GM10266 (cell line): ENCODE measurements at regions not wholly inside any gene's neighbourhood (a gene's known extent, or its start where the extent isn't known, plus 50 kb on each side); places are given as distances from the start of the nearest gene placed in this dataset.

Experiments used
- DNase-seq: peaks from one replicate; pipeline ENCODE4 v3.0.0; 2012; ENCODE audit errors: extremely low spot score
- TF ChIP-seq, protein P1 (sequence below): IDR thresholded peaks from 2 replicates; pipeline ENCODE4 v1.5.1; 2012; ENCODE audit warnings: mild to moderate bottlenecking, low read depth; ENCODE audit not compliant: control insufficient read depth, insufficient read depth; ENCODE audit errors: missing control alignments

DNA sequence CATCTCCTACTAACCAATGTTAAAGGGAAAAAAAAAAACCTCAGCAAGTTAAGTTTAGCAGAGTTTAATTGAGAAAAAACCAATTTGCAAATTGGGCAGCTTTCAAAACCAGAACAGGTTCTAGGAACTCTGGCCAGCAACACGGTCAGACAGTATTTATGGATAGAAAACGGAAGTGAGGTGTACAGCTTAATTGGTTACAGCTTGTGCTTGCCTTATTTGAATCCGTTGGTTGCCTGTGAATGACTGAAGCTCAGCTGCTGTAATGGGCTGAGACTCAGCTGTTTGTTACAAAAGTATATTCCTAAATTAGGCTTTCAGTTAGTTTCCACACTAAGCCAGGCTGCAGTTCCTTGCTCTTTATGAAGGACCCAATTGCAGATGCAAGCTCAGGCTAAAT, 217.0 kb downstream of the SREK1 start:
- DNase-seq, result no peak

DNA sequence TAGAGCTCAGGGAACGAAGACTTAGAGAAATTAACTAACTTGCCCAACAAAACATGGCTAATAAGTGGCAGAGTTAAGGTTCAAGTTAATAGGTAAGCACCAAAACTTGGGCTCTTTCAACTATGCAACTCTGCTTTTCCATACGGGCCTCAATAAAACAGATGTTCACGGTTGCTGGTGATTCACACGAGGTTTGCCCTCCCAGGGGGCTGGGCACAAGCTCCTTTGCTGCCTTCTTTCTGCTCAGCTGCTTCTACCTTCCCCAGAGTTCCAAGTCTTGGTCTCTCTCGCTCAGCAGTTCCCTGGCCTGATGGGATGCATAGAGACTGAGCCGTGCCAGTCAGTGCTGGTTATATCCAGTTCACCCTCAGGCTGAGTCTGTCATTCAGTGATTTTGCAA, 217.9 kb downstream of the SREK1 start:
- TF ChIP-seq, protein P1, sequence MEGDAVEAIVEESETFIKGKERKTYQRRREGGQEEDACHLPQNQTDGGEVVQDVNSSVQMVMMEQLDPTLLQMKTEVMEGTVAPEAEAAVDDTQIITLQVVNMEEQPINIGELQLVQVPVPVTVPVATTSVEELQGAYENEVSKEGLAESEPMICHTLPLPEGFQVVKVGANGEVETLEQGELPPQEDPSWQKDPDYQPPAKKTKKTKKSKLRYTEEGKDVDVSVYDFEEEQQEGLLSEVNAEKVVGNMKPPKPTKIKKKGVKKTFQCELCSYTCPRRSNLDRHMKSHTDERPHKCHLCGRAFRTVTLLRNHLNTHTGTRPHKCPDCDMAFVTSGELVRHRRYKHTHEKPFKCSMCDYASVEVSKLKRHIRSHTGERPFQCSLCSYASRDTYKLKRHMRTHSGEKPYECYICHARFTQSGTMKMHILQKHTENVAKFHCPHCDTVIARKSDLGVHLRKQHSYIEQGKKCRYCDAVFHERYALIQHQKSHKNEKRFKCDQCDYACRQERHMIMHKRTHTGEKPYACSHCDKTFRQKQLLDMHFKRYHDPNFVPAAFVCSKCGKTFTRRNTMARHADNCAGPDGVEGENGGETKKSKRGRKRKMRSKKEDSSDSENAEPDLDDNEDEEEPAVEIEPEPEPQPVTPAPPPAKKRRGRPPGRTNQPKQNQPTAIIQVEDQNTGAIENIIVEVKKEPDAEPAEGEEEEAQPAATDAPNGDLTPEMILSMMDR, result no peak
- DNase-seq, result no peak

More for the DNA sequence above, 217.0 kb downstream of the SREK1 start:
- TF ChIP-seq, protein P1, result no peak

DNA sequence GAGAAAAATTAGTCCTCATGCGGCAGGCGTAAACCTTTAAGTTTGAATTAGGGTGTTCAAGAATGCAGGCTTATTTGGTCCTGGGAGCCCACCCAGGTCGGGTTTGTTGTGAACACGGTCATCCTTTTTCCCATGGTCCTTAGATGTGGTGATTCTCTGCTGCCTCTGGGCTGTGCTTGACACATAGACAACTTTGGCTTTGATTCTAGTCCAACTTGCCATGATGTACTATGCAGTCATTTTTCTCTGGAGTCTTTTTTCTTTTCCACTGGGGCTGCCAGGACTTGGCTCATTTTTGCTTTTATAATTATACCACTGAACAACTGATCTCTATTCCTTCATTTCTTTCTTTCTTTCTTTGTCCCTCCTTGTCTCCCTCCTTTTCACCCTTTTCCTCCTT, 218.6 kb downstream of the SREK1 start:
- TF ChIP-seq, protein P1, result no peak
- DNase-seq, result no peak

DNA sequence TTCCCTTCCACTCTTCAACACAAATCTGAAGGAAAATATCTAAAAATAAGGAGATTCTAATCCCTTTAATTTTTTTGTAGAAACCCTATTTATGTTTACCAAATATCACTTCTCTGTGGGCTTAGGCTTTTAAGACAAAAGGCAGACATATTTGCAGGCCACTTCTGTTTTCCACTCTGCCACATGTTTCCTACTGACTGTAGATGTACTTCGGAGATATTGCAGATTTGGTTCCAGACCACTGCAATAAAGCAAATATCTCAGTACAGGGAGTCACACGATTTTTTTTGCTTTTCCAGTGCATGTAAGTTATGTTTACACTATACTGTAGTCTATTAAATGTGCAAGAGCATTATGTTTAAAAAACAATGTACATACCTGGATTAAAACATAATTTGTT, 219.0 kb downstream of the SREK1 start:
- TF ChIP-seq, protein P1, result no peak
- no peak for DNase-seq

DNA sequence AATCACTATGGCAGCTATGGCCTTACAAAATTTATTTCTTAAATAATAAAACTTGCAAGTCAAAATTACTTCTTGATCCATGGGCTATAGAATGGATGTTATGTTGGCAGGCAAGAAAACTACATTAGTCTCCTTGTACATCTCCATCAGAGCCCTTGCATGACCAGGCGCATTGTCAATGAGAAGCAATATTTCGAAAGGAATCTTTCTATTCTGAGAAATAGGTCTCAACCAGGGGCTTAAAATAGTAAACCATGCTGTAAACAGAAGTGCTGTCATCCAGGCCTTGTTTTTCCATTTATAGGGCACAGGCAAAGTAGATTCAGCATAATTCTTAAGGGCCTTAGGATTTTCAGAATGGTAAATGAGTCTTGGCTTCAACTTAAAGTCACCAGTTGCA, 220.1 kb downstream of the SREK1 start:
- no peak for DNase-seq
- TF ChIP-seq, protein P1, result no peak

DNA sequence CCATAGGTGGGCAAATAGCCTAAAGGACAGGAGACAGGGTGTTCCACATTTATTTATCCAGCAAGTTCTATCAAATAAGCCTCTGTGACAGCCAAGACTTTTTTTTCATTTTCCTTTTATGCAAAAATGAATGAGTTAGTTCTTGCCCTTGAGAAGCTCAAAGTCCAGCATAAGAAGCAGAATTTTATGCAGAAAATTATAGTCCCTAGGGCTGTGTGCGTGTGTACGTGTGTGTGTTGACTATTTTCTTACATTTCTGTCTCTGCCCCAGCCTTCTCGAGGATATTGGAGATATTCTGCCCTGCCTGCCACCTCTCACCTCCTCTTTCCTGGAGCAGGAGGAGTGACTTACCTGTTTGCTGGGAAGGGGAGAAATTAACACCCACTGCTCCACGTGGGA, 221.9 kb downstream of the SREK1 start:
- no peak for DNase-seq
- TF ChIP-seq, protein P1, result no peak

DNA sequence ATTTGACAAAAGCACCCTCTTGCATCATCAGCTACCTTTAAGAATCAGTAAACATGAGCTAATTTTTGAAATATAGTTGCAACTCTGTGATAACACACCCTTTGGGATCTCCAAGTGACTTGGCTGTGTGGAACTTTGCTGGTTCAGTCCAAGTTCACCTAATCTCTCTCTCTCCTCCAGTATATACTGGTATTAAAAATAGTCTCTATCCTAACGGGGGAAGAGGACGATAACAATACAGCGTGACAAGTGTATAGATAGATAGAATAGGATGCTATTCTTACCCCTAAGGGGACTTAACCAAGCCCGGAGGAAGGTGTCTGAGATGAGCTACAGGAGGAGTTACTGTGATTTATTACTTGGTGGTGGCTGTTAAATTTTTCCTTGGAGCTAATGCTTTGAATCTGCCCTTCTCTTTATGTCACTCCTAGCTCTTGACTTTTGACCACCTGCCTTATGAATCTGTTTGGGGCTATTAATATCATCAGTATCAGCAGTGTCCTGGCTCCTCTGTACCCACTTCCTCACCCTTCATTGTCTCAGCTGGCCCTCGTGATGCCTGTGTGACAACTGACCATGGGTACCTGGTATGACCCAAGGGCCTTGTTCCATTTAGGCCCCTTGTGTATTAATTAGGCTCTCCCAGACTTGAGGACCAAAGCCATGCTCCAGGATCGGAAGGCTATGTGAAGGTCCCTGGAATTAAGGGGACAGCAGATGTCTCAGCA, 223.9 kb downstream of the SREK1 start:
- DNase-seq, result no peak
- TF ChIP-seq, protein P1, result no peak
